ENCODE measurements at regions not wholly inside any gene's neighbourhood (a gene's known extent, or its start where the extent isn't known, plus 50 kb on each side); places are given as distances from the start of the nearest gene placed in this dataset.
A peak's percentile ranks its signal among the peaks of the same experiment; 100 is the strongest.

- DNase-seq = no peak
Measured at GRCh38 chr7:41787651-41788350, 84.9 kb upstream of the INHBA start.

GRCh38 chr7:41786944-41787343 is 84.1 kb upstream of the INHBA start:
- DNase-seq = no peak

- DNase-seq = no peak
Measured at GRCh38 chr7:41786404-41786803, 83.5 kb upstream of the INHBA start.

- DNase-seq = no peak
Measured at GRCh38 chr7:41785840-41786239, 83.0 kb upstream of the INHBA start.

GRCh38 chr7:41785265-41785664 is 82.4 kb upstream of the INHBA start:
- DNase-seq = no peak

- no peak for DNase-seq
Measured at GRCh38 chr7:41779918-41780317, 77.0 kb upstream of the INHBA start.

GRCh38 chr7:41777894-41778596 is 75.2 kb upstream of the INHBA start:
- peak; percentile 6 for DNase-seq

- no peak for DNase-seq
Measured at GRCh38 chr7:41774966-41775365, 72.1 kb upstream of the INHBA start.

- no peak for DNase-seq
Measured at GRCh38 chr7:41773756-41774155, 70.9 kb upstream of the INHBA start.

GRCh38 chr7:41771717-41772116 is 68.8 kb upstream of the INHBA start:
- DNase-seq = no peak

GRCh38 chr7:41769162-41769561 is 66.3 kb upstream of the INHBA start:
- no peak for DNase-seq

GRCh38 chr7:41763626-41764025 is 60.7 kb upstream of the INHBA start:
- no peak for DNase-seq

GRCh38 chr7:41762641-41763040 is 59.8 kb upstream of the INHBA start:
- no peak for DNase-seq

- no peak for DNase-seq
Measured at GRCh38 chr7:41760293-41760692, 57.4 kb upstream of the INHBA start.

GRCh38 chr7:41758321-41758720 is 55.4 kb upstream of the INHBA start:
- DNase-seq = no peak

- no peak for DNase-seq
Measured at GRCh38 chr7:41756650-41757182, 53.8 kb upstream of the INHBA start.

- no peak for DNase-seq
Measured at GRCh38 chr7:41755096-41755495, 52.2 kb upstream of the INHBA start.

GRCh38 chr7:41754046-41754445 is 51.2 kb upstream of the INHBA start:
- no peak for DNase-seq

Data from CD4-positive, alpha-beta T cell treated with Interleukin-12 subunit alpha and Interleukin-12 subunit beta, for 1 hour (primary cell).